K562 (cell line): ENCODE measurements at regions not wholly inside any gene's neighbourhood (a gene's known extent, or its start where the extent isn't known, plus 50 kb on each side); places are given as distances from the start of the nearest gene placed in this dataset.

Experiments
- HDGF ChIP-seq: fragments of 450-650 bp; IDR thresholded peaks from 2 replicates; pipeline ENCODE4 v1.6.1; 2016
- NONO ChIP-seq, 2 experiments: fragments of 200-400 bp in 1 of 2; fragments of 450-650 bp in 1 of 2; formaldehyde crosslinking in 1 of 2; IDR thresholded peaks; 2 replicates each; pipeline ENCODE4 v1.6.1; 2017; ENCODE audit warnings: low read depth in 2 of 2, mild to moderate bottlenecking in 2 of 2, moderate library complexity in 2 of 2, low read length in 1 of 2
- RFX5 ChIP-seq: IDR thresholded peaks from 2 replicates; pipeline ENCODE4 v1.6.1; 2011; ENCODE audit warnings: low read depth, mild to moderate bottlenecking, improper control_type of control experiment, low read length
- ZEB2 ChIP-seq: fragments of 450-650 bp; IDR thresholded peaks from 2 replicates; pipeline ENCODE4 v1.6.1; 2016
- TF ChIP-seq, protein P1 (sequence below): fragments of 250-450 bp; sonication (Bioruptor Pico); IDR thresholded peaks from 2 replicates; pipeline ENCODE4 v1.8.0; 2022; ENCODE audit warnings: moderate library complexity, mild to moderate bottlenecking, inconsistent platforms

DNA sequence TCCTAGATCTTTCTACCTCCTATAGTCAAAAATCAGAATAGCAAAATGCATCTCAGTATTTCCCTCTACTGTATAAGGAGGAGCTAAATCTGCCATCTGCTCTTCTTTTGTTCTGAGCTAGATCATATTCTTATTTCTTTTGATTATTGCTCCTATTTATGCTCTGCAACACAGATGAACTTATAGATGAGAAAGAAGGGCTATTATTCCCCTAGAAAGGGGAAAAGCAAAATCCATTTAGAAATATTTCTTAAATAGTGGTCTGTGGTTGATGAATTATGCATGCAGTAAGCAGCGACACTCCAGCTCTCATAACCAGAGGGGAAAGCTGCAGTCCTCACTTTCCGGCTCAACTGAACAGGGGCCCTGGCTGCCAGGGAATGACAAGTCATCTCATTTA lies 207.3 kb upstream of the SORCS1 start:
- TF ChIP-seq, protein P1, sequence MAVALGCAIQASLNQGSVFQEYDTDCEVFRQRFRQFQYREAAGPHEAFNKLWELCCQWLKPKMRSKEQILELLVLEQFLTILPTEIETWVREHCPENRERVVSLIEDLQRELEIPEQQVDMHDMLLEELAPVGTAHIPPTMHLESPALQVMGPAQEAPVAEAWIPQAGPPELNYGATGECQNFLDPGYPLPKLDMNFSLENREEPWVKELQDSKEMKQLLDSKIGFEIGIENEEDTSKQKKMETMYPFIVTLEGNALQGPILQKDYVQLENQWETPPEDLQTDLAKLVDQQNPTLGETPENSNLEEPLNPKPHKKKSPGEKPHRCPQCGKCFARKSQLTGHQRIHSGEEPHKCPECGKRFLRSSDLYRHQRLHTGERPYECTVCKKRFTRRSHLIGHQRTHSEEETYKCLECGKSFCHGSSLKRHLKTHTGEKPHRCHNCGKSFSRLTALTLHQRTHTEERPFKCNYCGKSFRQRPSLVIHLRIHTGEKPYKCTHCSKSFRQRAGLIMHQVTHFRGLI (CRISPR knock-in tag): no peak
- TF ChIP-seq RFX5 (no peak), NONO (IDR thresholded peaks at IDR 0.05; ENCODE audit: low read depth in 2 of 2, low read length in 1 of 2) (no peak), HDGF (no peak), ZEB2 (no peak)
